ENCODE measurements at regions not wholly inside any gene's neighbourhood (a gene's known extent, or its start where the extent isn't known, plus 50 kb on each side); places are given as distances from the start of the nearest gene placed in this dataset.

GRCh38 chr2:3115301-3116042 is 262.1 kb downstream of the EIPR1 start:
- TF ChIP-seq, protein P1, sequence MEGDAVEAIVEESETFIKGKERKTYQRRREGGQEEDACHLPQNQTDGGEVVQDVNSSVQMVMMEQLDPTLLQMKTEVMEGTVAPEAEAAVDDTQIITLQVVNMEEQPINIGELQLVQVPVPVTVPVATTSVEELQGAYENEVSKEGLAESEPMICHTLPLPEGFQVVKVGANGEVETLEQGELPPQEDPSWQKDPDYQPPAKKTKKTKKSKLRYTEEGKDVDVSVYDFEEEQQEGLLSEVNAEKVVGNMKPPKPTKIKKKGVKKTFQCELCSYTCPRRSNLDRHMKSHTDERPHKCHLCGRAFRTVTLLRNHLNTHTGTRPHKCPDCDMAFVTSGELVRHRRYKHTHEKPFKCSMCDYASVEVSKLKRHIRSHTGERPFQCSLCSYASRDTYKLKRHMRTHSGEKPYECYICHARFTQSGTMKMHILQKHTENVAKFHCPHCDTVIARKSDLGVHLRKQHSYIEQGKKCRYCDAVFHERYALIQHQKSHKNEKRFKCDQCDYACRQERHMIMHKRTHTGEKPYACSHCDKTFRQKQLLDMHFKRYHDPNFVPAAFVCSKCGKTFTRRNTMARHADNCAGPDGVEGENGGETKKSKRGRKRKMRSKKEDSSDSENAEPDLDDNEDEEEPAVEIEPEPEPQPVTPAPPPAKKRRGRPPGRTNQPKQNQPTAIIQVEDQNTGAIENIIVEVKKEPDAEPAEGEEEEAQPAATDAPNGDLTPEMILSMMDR (IDR thresholded peaks at IDR 0.05), result no peak
- no peak for TF ChIP-seq POLR2A (IDR thresholded peaks at IDR 0.05)
- 84 to 86% methylated on average over 13 of the region's 13 CpGs for WGBS, 2 donors
- Histone ChIP-seq H3K36me3 (no peaks in the 10 kb centered on the region), H3K4me3 (no peak overlapping the region), H3K9me3 (no peaks in the 10 kb centered on the region), H3K27me3 (peaks cover 0 to 3% (median 0%) of the 10 kb centered on the region in 4 donors), H3K4me1 (no peaks in the 10 kb centered on the region), H3K27ac (no peak overlapping the region)
- no peak for DNase-seq
- intact Hi-C loops (cut with DNase I), result no loop called here

DNA sequence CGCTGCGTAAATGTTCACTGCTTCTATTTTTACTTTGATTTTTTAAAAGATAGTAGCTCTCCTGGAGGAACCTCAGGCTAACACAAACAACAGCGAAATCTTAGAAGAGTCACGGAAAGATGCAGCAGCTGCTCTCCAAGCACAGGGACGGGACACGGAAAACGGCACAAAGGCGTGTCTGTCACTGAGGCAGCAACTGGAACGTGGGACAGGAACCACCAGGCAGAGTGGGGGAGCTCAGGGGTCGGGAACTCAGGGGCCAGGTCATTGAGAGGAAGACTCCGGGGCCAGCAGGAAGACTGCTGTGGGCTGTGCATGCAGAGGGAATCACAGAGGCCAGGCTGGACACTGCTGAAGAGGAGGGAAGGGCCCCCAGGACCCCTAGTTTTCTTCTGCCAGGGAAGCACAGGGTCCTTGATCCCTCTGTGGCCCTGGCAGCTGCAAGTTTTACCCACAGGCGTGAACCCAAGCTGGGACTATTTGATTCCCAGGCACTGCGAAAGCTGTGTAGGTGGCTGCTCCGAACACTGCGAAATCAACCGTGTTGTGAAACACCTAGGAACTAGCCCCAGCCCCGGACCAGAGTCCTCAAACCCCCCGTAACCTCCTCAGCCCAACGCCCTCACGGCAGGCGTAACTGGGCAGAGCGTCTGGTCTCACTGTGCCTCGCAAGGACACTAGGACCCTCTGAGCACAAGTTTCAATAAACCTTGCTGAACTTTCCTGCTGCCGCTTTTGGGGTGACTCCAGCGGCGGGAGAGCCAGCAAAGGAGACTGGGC is 263.0 kb downstream of the EIPR1 start:
- Histone ChIP-seq H3K9me3 (no peaks in the 10 kb centered on the region), H3K4me3 (no peak overlapping the region), H3K36me3 (no peaks in the 10 kb centered on the region), H3K27me3 (peaks cover 0 to 3% (median 0%) of the 10 kb centered on the region in 4 donors), H3K27ac (no peak overlapping the region), H3K4me1 (no peaks in the 10 kb centered on the region)
- 87 to 88% methylated on average over 4 to 18 of the region's 26 CpGs for WGBS, 2 donors
- TF ChIP-seq, protein P1 (IDR thresholded peaks at IDR 0.05), result no peak
- TF ChIP-seq POLR2A (IDR thresholded peaks at IDR 0.05), result no peak
- no peak for DNase-seq
- intact Hi-C loops (cut with DNase I), result no loop called here

DNA sequence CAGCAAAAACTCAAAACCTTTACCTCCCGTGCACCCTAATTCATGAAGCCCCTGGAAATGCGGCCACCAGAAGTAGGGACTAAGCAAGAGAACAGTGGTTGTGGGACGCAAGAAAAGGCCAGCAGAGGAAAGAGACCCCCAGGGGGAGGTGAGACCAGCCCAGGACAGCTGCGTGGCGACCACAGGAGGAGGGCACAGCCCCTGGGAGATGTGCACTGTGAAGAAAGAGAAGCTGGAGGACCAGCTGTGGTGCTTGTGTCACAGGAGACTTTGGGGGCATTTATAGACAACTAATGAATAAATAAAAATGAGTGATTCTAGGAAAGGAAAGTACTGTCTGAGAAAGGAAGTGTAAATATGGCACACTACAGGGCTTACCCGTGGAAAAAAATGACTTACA is 263.8 kb downstream of the EIPR1 start:
- TF ChIP-seq POLR2A (IDR thresholded peaks at IDR 0.05), result no peak
- TF ChIP-seq, protein P1 (IDR thresholded peaks at IDR 0.05), result no peak
- no peak for DNase-seq
- Histone ChIP-seq H3K36me3 (no peaks in the 10 kb centered on the region), H3K27me3 (peaks cover 0 to 3% (median 0%) of the 10 kb centered on the region in 4 donors), H3K27ac (no peak overlapping the region), H3K9me3 (no peaks in the 10 kb centered on the region), H3K4me3 (no peak overlapping the region), H3K4me1 (no peaks in the 10 kb centered on the region)
- WGBS, 2 donors, result 67 to 79% methylated on average over 6 of the region's 6 CpGs
- intact Hi-C loops (cut with DNase I), result no loop called here

- H3K36me3 ChIP-seq, result no peaks in the 10 kb centered on the region
- H3K9me3 ChIP-seq, result no peaks in the 10 kb centered on the region
- H3K27me3 ChIP-seq, result peaks cover 0 to 3% (median 0%) of the 10 kb centered on the region in 4 donors
- 85 to 86% methylated on average over 10 of the region's 10 CpGs for WGBS, 2 donors
- no peak overlapping the region for H3K27ac ChIP-seq
- intact Hi-C loops (cut with DNase I), result no loop called here
- no peak for DNase-seq
- no peaks in the 10 kb centered on the region for H3K4me1 ChIP-seq
- H3K4me3 ChIP-seq, result no peak overlapping the region
- no peak for TF ChIP-seq POLR2A (IDR thresholded peaks at IDR 0.05)
- TF ChIP-seq, protein P1 (IDR thresholded peaks at IDR 0.05), result no peak
Observed at GRCh38 chr2:3113122-3113521, 264.5 kb downstream of the EIPR1 start.

GRCh38 chr2:3112553-3112952 is 265.1 kb downstream of the EIPR1 start:
- no peaks in the 10 kb centered on the region for H3K4me1 ChIP-seq
- TF ChIP-seq, protein P1 (IDR thresholded peaks at IDR 0.05), result no peak
- TF ChIP-seq POLR2A (IDR thresholded peaks at IDR 0.05), result no peak
- intact Hi-C loops (cut with DNase I), result no loop called here
- no peak for DNase-seq
- no peaks in the 10 kb centered on the region for H3K27me3 ChIP-seq
- WGBS, 2 donors, result 74 to 83% methylated on average over 7 to 10 of the region's 10 CpGs
- H3K27ac ChIP-seq, result no peak overlapping the region
- no peaks in the 10 kb centered on the region for H3K9me3 ChIP-seq
- no peaks in the 10 kb centered on the region for H3K36me3 ChIP-seq
- H3K4me3 ChIP-seq, result no peak overlapping the region
